GM12875 (cell line): ENCODE measurements at regions not wholly inside any gene's neighbourhood (a gene's known extent, or its start where the extent isn't known, plus 50 kb on each side); places are given as distances from the start of the nearest gene placed in this dataset.

ENCODE experiments used
- H3K4me3 ChIP-seq: one replicate; pipeline ENCODE4 v1.5.1; 2011; ENCODE audit warnings: low read depth, low read length, control low read depth
- CTCF ChIP-seq: IDR thresholded peaks from 2 replicates; pipeline ENCODE4 v1.5.1; 2011; ENCODE audit warnings: low read depth, mild to moderate bottlenecking, control low read depth, inconsistent platforms, low read length, moderate library complexity, borderline replicate concordance; ENCODE audit not compliant: insufficient read depth

- no peak overlapping the region for H3K4me3 ChIP-seq
These were observed 267.2 kb downstream of the TFEC start for GRCh38 chr7:115763347-115763746.

GRCh38 chr7:115758025-115758424, 272.5 kb downstream of the TFEC start:
- H3K4me3 ChIP-seq = no peak overlapping the region
- TF ChIP-seq CTCF = no peak

More at GRCh38 chr7:115763347-115763746, 267.2 kb downstream of the TFEC start:
- no peak for TF ChIP-seq CTCF

- H3K4me3 ChIP-seq = no peak overlapping the region
- TF ChIP-seq CTCF = no peak
These were observed 276.3 kb downstream of the TFEC start for GRCh38 chr7:115754226-115754625.

GRCh38 chr7:115749924-115750323, 280.6 kb downstream of the TFEC start:
- H3K4me3 ChIP-seq = no peak overlapping the region
- TF ChIP-seq CTCF = no peak

- no peak overlapping the region for H3K4me3 ChIP-seq
- peak; percentile 6; the same call in 1 of the 2 replicates for TF ChIP-seq CTCF
These were observed 282.3 kb downstream of the TFEC start for GRCh38 chr7:115748123-115748738.

GRCh38 chr7:115747174-115747573, 283.4 kb downstream of the TFEC start:
- no peak for TF ChIP-seq CTCF
- H3K4me3 ChIP-seq = no peak overlapping the region

GRCh38 chr7:115740043-115740442, 290.5 kb downstream of the TFEC start:
- TF ChIP-seq CTCF = no peak

More at GRCh38 chr7:115740043-115740442, 290.5 kb downstream of the TFEC start:
- no peak overlapping the region for H3K4me3 ChIP-seq
